ENCODE measurements at regions not wholly inside any gene's neighbourhood (a gene's known extent, or its start where the extent isn't known, plus 50 kb on each side); places are given as distances from the start of the nearest gene placed in this dataset.

DNA sequence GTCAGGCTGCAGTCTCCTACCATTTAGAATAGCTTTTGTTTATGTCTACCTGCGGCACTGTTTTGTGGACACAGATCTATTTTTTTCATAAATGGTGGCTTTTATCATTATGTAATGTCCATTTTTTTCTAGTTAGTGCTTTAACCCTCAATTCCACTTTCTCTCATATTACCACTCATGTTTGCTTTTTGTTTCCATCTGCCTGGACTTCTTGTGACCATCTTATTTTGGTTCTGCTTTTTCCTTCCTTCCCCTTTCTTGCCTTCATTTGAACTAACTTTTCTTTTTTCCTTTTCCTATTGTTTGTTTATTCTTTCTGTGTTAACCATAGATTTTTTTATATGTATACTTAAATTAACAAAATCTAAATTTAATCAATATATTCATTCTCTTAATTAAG lies 63.2 kb upstream of the SLC22A11 start:
- no peak for TF ChIP-seq CTCF (IDR thresholded peaks at IDR 0.05; ENCODE audit: low read length)
- no peak for TF ChIP-seq EZH2 (IDR thresholded peaks at IDR 0.05; ENCODE audit: borderline replicate concordance, low read length)
